IMR-90 (cell line): ENCODE measurements at regions not wholly inside any gene's neighbourhood (a gene's known extent, or its start where the extent isn't known, plus 50 kb on each side); places are given as distances from the start of the nearest gene placed in this dataset.

Experiments
- ATAC-seq: fragments of 200-7000 bp; cut with Tn5 transposase; 2 replicates; pipeline ENCODE4 v1.9.1; 2020; ENCODE audit warnings: low read depth, mild to moderate bottlenecking, moderate library complexity
- BruUV-seq: library from RNA; stranded (reverse); fragments of 400-500 nt; replicated peaks from 2 replicates; lab custom pipeline; 2021; lab: Mats Ljungman, UMichigan
- CTCF ChIA-PET: fragments of 300-600 bp; formaldehyde crosslinking; extraction: SDS; loops from one replicate; lab custom pipeline; 2021; ENCODE audit warnings: antibody characterized with exemption; lab: Yijun Ruan, JAX
- POLR2A ChIA-PET: fragments of 300-600 bp; sonication (Branson Sonifier 250); formaldehyde crosslinking; loops from one replicate; lab custom pipeline; 2022; ENCODE audit warnings: antibody characterized with exemption; ENCODE audit not compliant: unreplicated experiment; lab: Charles Lee
- DNase-seq: peaks from one replicate; pipeline ENCODE4 v3.0.0; 2013
- H2AFZ ChIP-seq: replicated peaks from 2 replicates; pipeline ENCODE3; 2013; ENCODE audit warnings: low read length, mild to moderate bottlenecking; ENCODE audit not compliant: poor library complexity
- H2AK5ac ChIP-seq: 2 replicates; pipeline ENCODE4 v1.6.1; 2013; ENCODE audit warnings: low read depth, low read length, inconsistent platforms
- H2AK9ac ChIP-seq: replicated peaks from 2 replicates; pipeline ENCODE3; 2013; ENCODE audit warnings: mild to moderate bottlenecking, low read depth, low read length, moderate library complexity; ENCODE audit not compliant: poor library complexity
- H2BK120ac ChIP-seq: 2 replicates; pipeline ENCODE4 v1.6.1; 2013; ENCODE audit warnings: low read depth, low read length, inconsistent platforms
- H2BK15ac ChIP-seq: 3 replicates; pipeline ENCODE4 v1.6.1; 2013; ENCODE audit warnings: low read depth, low read length, inconsistent platforms
- H2BK20ac ChIP-seq: 2 replicates; pipeline ENCODE4 v1.6.1; 2013; ENCODE audit warnings: low read depth, mild to moderate bottlenecking, inconsistent platforms, low read length, moderate library complexity
- H2BK5ac ChIP-seq: 2 replicates; pipeline ENCODE4 v1.6.1; 2013; ENCODE audit warnings: mild to moderate bottlenecking, low read depth, low read length, inconsistent platforms; ENCODE audit not compliant: poor library complexity, severe bottlenecking
- H3K14ac ChIP-seq: replicated peaks from 2 replicates; pipeline ENCODE4 v1.6.1; 2013; ENCODE audit warnings: low read depth, low read length, inconsistent platforms
- H3K18ac ChIP-seq: 2 replicates; pipeline ENCODE4 v1.6.1; 2013; ENCODE audit warnings: low read depth, low read length, control low read depth
- H3K23ac ChIP-seq: 2 replicates; pipeline ENCODE4 v1.6.1; 2013; ENCODE audit warnings: low read depth, low read length, inconsistent platforms
- H3K27ac ChIP-seq: 2 replicates; pipeline ENCODE4 v1.5.1; 2013; ENCODE audit warnings: mild to moderate bottlenecking, control low read depth, low read length; ENCODE audit not compliant: insufficient read depth
- H3K27me3 ChIP-seq: 2 replicates; pipeline ENCODE4 v1.6.1; 2013; ENCODE audit warnings: low read length; ENCODE audit not compliant: control insufficient read depth, insufficient read depth
- H3K36me3 ChIP-seq: 2 replicates; pipeline ENCODE4 v1.6.1; 2013; ENCODE audit warnings: low read length, mixed read lengths; ENCODE audit not compliant: control insufficient read depth, insufficient read depth
- H3K4ac ChIP-seq: 2 replicates; pipeline ENCODE4 v1.6.1; 2013; ENCODE audit warnings: low read depth, low read length, inconsistent platforms
- H3K4me1 ChIP-seq: 2 replicates; pipeline ENCODE4 v1.6.1; 2013; ENCODE audit warnings: low read length, mixed read lengths; ENCODE audit not compliant: control insufficient read depth, insufficient read depth
- H3K4me2 ChIP-seq: 2 replicates; pipeline ENCODE4 v1.6.1; 2013; ENCODE audit warnings: low read depth, mild to moderate bottlenecking, control low read depth, low read length, moderate library complexity
- H3K4me3 ChIP-seq: 2 replicates; pipeline ENCODE4 v1.5.1; 2013; ENCODE audit warnings: low read depth, mild to moderate bottlenecking, control low read depth, low read length, moderate library complexity; ENCODE audit not compliant: insufficient read depth
- H3K56ac ChIP-seq: 2 replicates; pipeline ENCODE4 v1.6.1; 2013; ENCODE audit warnings: low read length, inconsistent platforms; ENCODE audit not compliant: insufficient read depth; ENCODE audit errors: extremely low read depth
- H3K79me1 ChIP-seq, 2 experiments: 2 replicates each; pipeline ENCODE4 v1.6.1; 2013; ENCODE audit warnings: low read length in 2 of 2, inconsistent platforms in 1 of 2, low read depth in 1 of 2
- H3K9ac ChIP-seq: 2 replicates; pipeline ENCODE4 v1.6.1; 2013; ENCODE audit warnings: low read depth, low read length, control low read depth
- H3K9me1 ChIP-seq: 2 replicates; pipeline ENCODE4 v1.6.1; 2013; ENCODE audit warnings: low read length, inconsistent platforms; ENCODE audit not compliant: insufficient read depth
- H3K9me3 ChIP-seq: 2 replicates; pipeline ENCODE4 v1.6.1; 2013; ENCODE audit warnings: low read length; ENCODE audit not compliant: control insufficient read depth, insufficient read depth
- H4K20me1 ChIP-seq: 2 replicates; pipeline ENCODE4 v1.6.1; 2013; ENCODE audit warnings: low read length, inconsistent platforms; ENCODE audit not compliant: insufficient read depth
- H4K5ac ChIP-seq: 2 replicates; pipeline ENCODE4 v1.6.1; 2013; ENCODE audit warnings: mild to moderate bottlenecking, low read depth, low read length, control low read depth
- H4K8ac ChIP-seq, 2 experiments: 2 replicates each; pipeline ENCODE4 v1.6.1; 2013; ENCODE audit warnings: low read depth in 2 of 2, low read length in 2 of 2, control low read depth in 1 of 2, inconsistent platforms in 1 of 2
- H4K91ac ChIP-seq: 2 replicates; pipeline ENCODE4 v1.6.1; 2013; ENCODE audit warnings: low read depth, low read length, inconsistent platforms; ENCODE audit not compliant: insufficient read depth
- CEBPB ChIP-seq: IDR thresholded peaks from 2 replicates; pipeline ENCODE4 v1.6.1; 2012; ENCODE audit warnings: low read depth, low read length, improper control_type of control experiment
- CHD1 ChIP-seq: IDR thresholded peaks from 2 replicates; pipeline ENCODE4 v1.6.1; 2012; ENCODE audit warnings: low read depth, low read length, improper control_type of control experiment
- CTCF ChIP-seq: conservative IDR thresholded peaks from 2 replicates; pipeline ENCODE4 v1.5.1; 2012; ENCODE audit warnings: mild to moderate bottlenecking, low read depth, low read length, improper control_type of control experiment
- MAFK ChIP-seq: IDR thresholded peaks from 2 replicates; pipeline ENCODE4 v1.6.1; 2012; ENCODE audit warnings: low read depth, low read length, improper control_type of control experiment
- MAZ ChIP-seq: IDR thresholded peaks from 2 replicates; pipeline ENCODE4 v1.6.1; 2012; ENCODE audit warnings: low read depth, mild to moderate bottlenecking, low read length, improper control_type of control experiment, moderate library complexity, borderline replicate concordance
- MXI1 ChIP-seq: IDR thresholded peaks from 2 replicates; pipeline ENCODE4 v1.6.1; 2012; ENCODE audit warnings: low read depth, mild to moderate bottlenecking, low read length, moderate library complexity, borderline replicate concordance
- NFE2L2 ChIP-seq: fragments of 150-350 bp; IDR thresholded peaks from 2 replicates; pipeline ENCODE4 v1.6.1; 2016; ENCODE audit warnings: low read depth, mild to moderate bottlenecking, low read length
- POLR2A ChIP-seq: IDR thresholded peaks from 2 replicates; pipeline ENCODE4 v1.6.1; 2012; ENCODE audit warnings: mild to moderate bottlenecking, low read depth, low read length
- RAD21 ChIP-seq: IDR thresholded peaks from 2 replicates; pipeline ENCODE4 v1.6.1; 2012; ENCODE audit warnings: low read length, improper control_type of control experiment
- RFX5 ChIP-seq: IDR thresholded peaks from 2 replicates; pipeline ENCODE4 v1.8.0; 2012; ENCODE audit warnings: low read depth, mild to moderate bottlenecking, low read length, moderate library complexity
- WGBS, 2 experiments: methylation state at CpG; one replicate each; pipeline versions ENCODE4 v1.1.5 to v1.1.7; 2013; ENCODE audit warnings: missing lambda C conversion rate in 2 of 2; ENCODE audit not compliant: insufficient read length in 1 of 2; ENCODE audit errors: extremely low coverage in 2 of 2; 5-methylcytosine and 5-hydroxymethylcytosine counted together
- dilution Hi-C: fragments of 300-500 bp; cut with HindIII; formaldehyde crosslinking; loops from one replicate; pipeline ENCODE4 v1.14.3; 2018; ENCODE audit warnings: low sequenced_read_pairs; ENCODE audit not compliant: unreplicated experiment
- in situ Hi-C: fragments of 300-500 bp; cut with MboI; formaldehyde crosslinking; loops from 3 replicates; pipeline ENCODE4 v1.14.3; 2019; ENCODE audit warnings: low sequenced_read_pairs, inconsistent platforms, mixed read lengths
- intact Hi-C: fragments of 100-400 bp; cut with micrococcal nuclease; formaldehyde crosslinking; loops from 2 replicates; pipeline ENCODE4 v1.10.0; 2022

GRCh38 chr10:64555666-64556065, 1034.5 kb downstream of the REEP3 start:
- Histone ChIP-seq H3K9me3 (no peaks in the 10 kb centered on the region), H2AK5ac (no peak overlapping the region), H3K18ac (no peak overlapping the region), H3K14ac (no peak overlapping the region), H3K9me1 (no peaks in the 10 kb centered on the region), H2BK120ac (no peak overlapping the region), H3K4me2 (no peak overlapping the region), H3K9ac (no peak overlapping the region), H3K27ac (no peak overlapping the region), H4K8ac (no peak overlapping the region), H2BK5ac (no peak overlapping the region), H2BK20ac (no peak overlapping the region), H3K4me1 (no peaks in the 10 kb centered on the region), H3K4ac (no peak overlapping the region), H2AK9ac (no peak overlapping the region), H4K20me1 (no peaks in the 10 kb centered on the region), H2AFZ (no peak overlapping the region), H2BK15ac (no peak overlapping the region), H3K56ac (no peak overlapping the region), H3K4me3 (no peak overlapping the region), H3K36me3 (no peaks in the 10 kb centered on the region), H3K23ac (no peak overlapping the region), H4K5ac (no peak overlapping the region), H3K79me1 (no peaks in the 10 kb centered on the region), H4K91ac (no peak overlapping the region), H3K27me3 (no peaks in the 10 kb centered on the region)
- ATAC-seq (no peak), DNase-seq (no peak)
- TF ChIP-seq CHD1 = no peak
- TF ChIP-seq CEBPB = no peak
- TF ChIP-seq MXI1 = no peak
- no peak for TF ChIP-seq MAZ
- TF ChIP-seq RAD21 = no peak
- no peak for TF ChIP-seq POLR2A
- TF ChIP-seq RFX5 = no peak
- no peak for TF ChIP-seq MAFK
- no peak for TF ChIP-seq NFE2L2
- no peak for TF ChIP-seq CTCF
- ChIA-PET POLR2A (no interaction called here), CTCF (no interaction called here)
- dilution Hi-C loops = no loop called here
- no TSS peak for BruUV-seq
- 40% methylated on average over 2 of the region's 5 CpGs; no CpG with 5 or more reads in 1 of the 2 experiments for WGBS, 2 experiments
- intact Hi-C loops = no loop called here
- in situ Hi-C loops = no loop called here
